GM18873 (cell line): ENCODE measurements at regions not wholly inside any gene's neighbourhood (a gene's known extent, or its start where the extent isn't known, plus 50 kb on each side); places are given as distances from the start of the nearest gene placed in this dataset.
"Not testable (repeated sequence)": the region's sequence is repeated elsewhere in the genome, so short reads cannot be mapped to it uniquely, and the experiment has no call there.

Experiments
- ATAC-seq: cut with Tn5 transposase; IDR thresholded peaks from one replicate; pipeline ENCODE4 v1.9.1; 2021; ENCODE audit warnings: mild to moderate bottlenecking, moderate library complexity, moderate number of reproducible peaks; ENCODE audit not compliant: unreplicated experiment, low FRiP score

- ATAC-seq, result no peak
These were observed 860.9 kb downstream of the TAF11L14 start for GRCh38 chr5:18495157-18495556.

DNA sequence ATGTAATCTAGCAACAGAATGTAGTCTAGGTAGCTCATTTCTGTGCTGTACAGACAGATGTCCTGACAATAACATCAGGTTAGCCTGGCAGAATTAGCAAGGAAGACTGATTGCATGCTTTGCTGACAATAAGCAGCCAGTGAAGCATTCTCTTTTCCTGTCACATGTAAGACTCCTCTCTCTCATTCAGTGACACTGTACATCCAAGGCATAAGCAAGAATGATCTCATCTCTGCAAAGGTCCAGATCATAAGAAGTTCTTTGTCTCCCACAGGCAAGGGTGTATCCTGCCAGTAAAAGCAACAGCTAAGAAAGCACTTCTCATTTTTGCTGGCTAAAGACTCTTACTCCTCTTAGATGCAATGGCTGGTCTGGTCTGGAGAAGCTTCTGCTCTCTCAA is 861.8 kb downstream of the TAF11L14 start:
- no peak for ATAC-seq

DNA sequence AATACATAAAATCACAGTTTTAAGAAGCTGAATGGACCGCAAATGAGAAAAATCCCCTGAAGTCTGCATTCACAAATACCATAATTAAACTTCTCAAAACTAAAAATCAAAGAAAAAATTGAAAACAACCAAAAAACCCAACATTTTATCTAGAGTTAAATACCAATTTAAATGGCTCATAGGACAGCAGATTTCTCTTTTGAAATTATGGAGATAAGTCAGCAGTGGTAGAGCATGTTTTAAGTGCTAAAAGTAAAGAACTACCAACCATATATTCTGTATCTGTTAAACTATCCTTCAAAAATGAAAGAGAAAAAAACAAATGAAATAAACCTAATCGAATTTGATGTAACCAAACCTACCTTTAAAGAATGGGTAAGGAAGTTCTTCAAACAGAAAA is 862.8 kb downstream of the TAF11L14 start:
- ATAC-seq, result no peak

- ATAC-seq, result no peak
These were observed 869.6 kb downstream of the TAF11L14 start for GRCh38 chr5:18503797-18504328.

DNA sequence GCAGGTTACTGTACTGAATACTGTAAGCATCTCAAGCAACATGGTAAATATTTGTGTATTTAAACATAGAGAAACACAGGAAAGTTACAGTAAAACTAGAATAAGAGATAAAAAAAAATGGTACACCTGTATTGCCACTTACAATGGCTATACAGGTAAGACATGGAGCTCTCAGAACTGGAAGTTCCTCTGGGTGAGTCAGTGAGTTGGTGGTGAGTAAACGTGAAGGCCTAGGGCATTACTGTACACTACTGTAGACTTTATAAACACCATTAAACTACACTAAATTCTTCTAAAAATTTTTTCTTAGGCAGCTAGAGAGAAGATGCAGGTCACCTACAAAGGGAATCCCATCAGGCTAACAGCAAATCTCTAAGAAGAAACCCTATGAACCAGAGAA is 872.9 kb downstream of the TAF11L14 start:
- no peak for ATAC-seq

DNA sequence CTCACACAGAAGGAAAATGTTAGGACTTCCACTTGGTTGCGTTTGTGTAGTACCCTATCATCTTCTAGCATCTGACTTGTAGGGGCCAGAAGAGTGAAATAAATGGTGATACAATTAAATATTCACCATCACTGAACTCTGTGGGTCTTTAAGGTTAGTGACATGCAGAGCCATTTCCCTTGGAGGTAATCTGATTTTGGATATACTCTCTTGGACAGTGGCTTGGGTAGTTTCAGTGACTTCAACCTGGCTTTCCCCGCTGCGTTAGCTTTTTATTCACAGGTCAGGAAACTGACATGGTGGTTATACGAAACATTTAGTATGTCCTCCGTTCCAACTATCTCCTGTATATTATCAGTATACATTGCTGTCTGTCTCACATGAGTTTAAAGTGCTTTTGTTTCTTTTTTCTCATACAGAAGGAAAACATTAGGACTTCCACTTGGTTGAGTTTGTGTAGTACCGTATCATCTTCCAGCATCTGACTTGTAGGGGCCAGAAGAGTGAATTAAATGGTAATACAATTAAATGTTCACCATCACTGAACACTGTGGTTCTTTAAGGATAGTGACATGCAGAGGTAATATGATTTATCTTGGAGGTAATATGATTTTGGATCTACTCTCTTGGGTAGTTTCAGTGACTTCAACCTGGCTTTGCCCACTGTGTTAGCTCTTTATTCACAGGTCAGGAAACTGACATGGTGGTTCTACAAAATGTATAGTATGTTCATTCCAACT is 883.6 kb downstream of the TAF11L14 start:
- no peak for ATAC-seq

GRCh38 chr5:18523380-18523779 is 889.1 kb downstream of the TAF11L14 start:
- no peak for ATAC-seq

DNA sequence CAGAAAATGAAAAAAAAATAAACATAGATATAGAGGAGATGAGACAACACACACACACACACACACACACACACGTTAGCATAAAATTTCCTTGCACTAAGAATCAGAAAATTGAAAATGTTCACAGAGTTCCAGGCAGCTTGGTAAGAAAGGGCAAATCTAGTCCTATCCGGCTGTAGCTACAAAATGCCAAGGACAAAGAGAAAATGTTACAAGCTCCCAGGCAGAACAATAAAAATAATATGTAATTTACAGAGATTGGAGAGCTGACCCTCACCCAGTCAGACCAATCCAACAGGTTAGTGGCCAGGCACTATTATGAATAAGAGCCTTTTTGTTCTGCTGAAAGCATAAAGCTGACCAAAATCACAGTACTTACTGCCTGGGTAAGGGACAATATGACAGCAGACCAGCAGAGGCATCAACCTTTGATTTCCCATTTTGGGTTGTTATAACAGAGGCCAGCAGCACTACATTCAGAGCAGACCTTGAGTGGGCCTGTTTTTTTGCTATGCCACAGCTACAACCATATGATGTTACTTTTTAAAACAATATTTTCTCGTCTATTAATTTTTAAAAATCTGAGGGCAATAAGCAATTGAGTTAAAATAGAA is 892.6 kb downstream of the TAF11L14 start:
- ATAC-seq, result no peak

DNA sequence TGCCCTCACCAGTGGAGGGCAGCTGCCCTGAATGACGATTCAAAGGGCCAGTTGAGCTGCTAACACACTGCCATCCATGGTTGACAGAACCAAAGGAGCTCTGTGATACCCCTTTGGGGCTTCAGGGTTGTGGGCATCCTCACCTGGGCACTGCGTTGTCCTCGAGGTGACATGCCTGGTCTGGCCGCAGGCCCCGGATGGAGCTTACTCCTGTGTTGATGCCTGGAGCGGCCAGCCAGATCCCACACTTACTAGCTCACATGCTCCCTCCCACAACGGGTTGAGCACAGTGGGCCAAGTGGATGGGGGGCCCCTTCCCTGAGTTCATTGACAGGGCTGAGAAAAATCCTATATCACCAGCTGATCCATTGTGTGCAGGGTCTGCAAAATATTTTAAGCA is 898.9 kb downstream of the TAF11L14 start:
- no peak for ATAC-seq

- no peak for ATAC-seq
These were observed 899.9 kb downstream of the TAF11L14 start for GRCh38 chr5:18534119-18534518.

- ATAC-seq, result not testable (repeated sequence)
These were observed 901.5 kb downstream of the TAF11L14 start for GRCh38 chr5:18535753-18536152.

- no peak for ATAC-seq
These were observed 910.2 kb downstream of the TAF11L14 start for GRCh38 chr5:18544421-18544820.

DNA sequence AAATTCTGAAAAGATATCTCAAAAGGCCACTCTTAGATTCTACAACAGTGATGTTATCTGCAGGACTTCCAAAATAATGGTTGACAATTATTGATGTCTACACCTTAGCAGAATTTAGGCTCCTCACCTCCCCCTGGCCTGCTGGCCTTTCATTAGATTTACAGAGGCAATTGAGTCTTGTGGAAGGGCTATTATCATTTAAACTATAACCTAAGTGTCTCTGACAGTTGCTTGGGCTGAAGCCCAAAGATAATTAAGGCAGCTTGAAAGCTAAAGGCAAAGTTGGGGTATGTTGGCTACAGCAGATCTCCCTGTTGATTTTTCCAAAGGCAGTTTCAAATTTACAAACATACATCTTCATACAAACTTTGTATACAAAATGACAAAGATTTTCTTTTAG is 912.3 kb downstream of the TAF11L14 start:
- no peak for ATAC-seq

- ATAC-seq, result no peak
These were observed 917.5 kb downstream of the TAF11L14 start for GRCh38 chr5:18551716-18552115.

DNA sequence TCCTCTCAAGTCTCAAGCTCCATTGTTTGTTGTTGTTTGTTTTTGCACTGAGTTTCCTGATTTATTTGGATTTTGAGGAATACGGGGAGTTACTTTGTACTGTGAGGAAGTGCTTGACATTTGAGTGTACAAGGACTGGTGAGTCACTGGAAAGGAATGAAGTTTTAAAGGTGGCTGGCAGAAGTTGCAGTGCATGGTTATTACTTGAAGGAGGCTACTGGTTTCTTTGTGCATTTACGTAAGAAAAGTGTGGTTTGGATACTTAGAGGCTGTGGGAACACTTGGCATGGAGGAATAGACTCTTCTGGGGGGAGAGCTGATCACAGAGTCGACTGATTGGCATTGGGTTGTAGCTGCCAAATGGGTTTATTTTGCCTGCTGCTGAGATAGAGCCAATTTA is 919.0 kb downstream of the TAF11L14 start:
- ATAC-seq, result no peak

- no peak for ATAC-seq
These were observed 926.3 kb downstream of the TAF11L14 start for GRCh38 chr5:18560602-18561001.

DNA sequence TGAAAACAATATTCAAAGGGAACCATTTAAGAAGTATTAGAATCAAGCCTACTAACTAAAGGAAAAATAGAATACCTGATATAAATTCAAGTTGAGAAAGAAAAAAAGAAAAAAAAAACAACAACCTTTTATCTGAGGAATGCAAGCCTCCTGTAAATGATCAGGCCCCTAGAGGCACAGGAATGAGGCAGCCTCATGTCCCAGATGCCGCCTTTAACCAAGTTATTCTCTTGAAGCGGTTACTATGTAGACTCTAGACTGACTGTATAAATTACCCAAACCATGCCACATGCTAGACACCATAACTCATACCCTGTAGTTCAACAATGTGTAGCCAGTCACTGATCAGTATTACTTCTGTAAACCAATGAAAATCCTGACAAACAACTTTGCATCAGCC is 929.6 kb downstream of the TAF11L14 start:
- ATAC-seq, result no peak

DNA sequence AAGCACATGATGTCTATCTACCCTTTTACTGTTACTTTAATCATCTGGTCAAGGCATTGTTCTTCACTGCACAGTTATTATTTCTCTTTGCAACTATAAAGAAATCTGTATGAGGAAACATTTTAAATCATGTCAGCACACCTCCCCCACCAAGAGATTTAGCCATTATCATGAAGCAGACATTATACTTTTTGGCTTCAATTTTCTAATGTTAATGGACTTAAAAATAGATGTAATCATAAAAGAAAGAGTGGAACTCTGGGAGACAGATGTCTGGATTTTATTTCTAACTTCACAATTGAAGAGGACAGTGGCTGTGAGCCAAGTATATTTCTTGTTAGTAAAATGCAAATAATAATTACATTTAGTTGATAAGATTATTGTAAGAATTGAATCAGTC is 932.4 kb downstream of the TAF11L14 start:
- ATAC-seq, result no peak

GRCh38 chr5:18576586-18576985 is 942.3 kb downstream of the TAF11L14 start:
- ATAC-seq, result no peak

GRCh38 chr5:18601185-18601584 is 966.9 kb downstream of the TAF11L14 start:
- no peak for ATAC-seq

DNA sequence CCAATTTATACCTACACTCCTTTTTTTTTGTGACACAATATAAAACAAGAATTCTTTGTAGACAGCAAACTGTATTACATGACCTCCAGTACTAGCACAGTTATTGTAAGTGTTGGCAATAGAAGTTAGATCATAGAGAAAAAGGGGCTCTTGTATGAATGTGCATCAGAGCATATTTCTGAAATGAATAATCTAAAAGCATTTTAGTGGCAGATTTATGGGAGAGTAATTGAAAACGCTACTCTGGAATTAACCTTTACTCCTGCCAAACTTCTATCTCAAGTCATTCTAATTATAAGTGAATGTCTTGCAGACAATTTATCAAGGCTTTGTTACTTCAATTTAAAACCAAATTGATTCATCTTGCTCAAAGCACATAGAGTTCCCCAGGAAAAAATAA is 968.1 kb downstream of the TAF11L14 start:
- ATAC-seq, result no peak

GRCh38 chr5:18605186-18605585 is 970.9 kb downstream of the TAF11L14 start:
- ATAC-seq, result no peak
